PC-3 (cell line): ENCODE measurements at regions not wholly inside any gene's neighbourhood (a gene's known extent, or its start where the extent isn't known, plus 50 kb on each side); places are given as distances from the start of the nearest gene placed in this dataset.

Experiments
- CTCF ChIP-seq: fragments of 300-600 bp; sonication (generic); conservative IDR thresholded peaks from 2 replicates; pipeline ENCODE4 v1.5.1; 2017; ENCODE audit warnings: antibody characterized with exemption, low read depth, mild to moderate bottlenecking, low read length
- EZH2 ChIP-seq: fragments of 300-600 bp; sonication (generic); IDR thresholded peaks from one replicate; pipeline ENCODE4 v1.6.1; 2017; ENCODE audit warnings: antibody characterized with exemption, mild to moderate bottlenecking, low read length; ENCODE audit not compliant: unreplicated experiment

DNA sequence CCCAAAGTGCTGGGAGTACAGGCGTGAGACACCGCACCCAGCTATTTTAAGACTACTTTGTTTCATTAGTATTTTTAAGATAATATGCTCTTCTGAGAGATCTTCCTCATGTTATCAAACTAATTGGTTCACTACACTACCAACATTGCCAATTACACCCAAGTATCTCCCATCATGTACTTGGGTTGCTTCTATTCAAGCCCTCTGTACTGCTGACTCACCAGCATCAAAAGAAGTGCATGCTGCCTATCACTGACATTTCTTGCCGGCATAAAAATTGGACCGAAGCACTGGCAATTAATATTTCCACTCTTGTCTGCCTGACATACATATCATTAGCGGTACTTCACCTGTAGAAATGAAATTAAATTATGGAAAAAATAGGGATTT lies 164.2 kb upstream of the NBEA start:
- TF ChIP-seq CTCF, result no peak
- TF ChIP-seq EZH2, result no peak
